Fibroblast of peridontal ligament (primary cell): ENCODE measurements at regions not wholly inside any gene's neighbourhood (a gene's known extent, or its start where the extent isn't known, plus 50 kb on each side); places are given as distances from the start of the nearest gene placed in this dataset.

ENCODE experiments used
- DNase-seq: peaks from one replicate; pipeline ENCODE4 v3.0.0-alpha.2; 2010; ENCODE audit errors: extremely low read depth

DNA sequence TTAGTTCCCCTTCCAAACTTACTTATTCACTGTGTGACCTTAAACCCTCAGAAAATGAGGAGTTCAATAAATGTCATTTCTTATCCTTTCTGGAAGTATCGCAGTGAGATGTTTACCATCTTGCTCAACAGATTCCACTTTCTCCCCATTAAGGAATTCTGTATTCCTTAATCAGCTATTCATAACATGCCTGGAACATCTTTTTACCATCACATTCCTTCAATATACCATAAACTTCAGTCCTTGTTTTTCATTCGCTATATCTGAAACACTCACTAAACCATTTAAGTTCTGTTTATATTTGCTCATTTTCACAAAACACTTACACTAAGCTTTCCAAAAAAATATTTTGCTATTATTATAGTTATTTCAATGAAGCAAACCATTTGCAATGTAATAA, 1158.6 kb downstream of the CDH12 start:
- DNase-seq: no peak

DNA sequence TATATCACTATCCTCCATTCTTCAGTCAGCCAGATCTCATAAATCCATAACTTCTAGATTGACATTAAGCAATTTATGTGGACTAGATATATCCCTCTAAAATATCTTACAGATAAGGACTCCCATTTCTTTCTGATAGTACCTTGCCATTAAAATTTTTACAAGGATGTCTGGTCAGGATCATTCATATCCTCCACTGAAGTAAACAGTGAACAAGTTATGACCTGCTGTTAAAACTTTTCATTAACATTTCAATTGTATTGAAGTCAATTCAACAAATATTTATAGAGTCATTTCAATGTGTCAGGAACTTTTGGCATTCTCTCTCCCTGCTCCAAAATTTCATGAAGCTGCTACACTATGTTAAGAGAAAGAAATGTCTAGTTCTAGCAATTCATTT, 1159.6 kb downstream of the CDH12 start:
- no peak for DNase-seq

DNA sequence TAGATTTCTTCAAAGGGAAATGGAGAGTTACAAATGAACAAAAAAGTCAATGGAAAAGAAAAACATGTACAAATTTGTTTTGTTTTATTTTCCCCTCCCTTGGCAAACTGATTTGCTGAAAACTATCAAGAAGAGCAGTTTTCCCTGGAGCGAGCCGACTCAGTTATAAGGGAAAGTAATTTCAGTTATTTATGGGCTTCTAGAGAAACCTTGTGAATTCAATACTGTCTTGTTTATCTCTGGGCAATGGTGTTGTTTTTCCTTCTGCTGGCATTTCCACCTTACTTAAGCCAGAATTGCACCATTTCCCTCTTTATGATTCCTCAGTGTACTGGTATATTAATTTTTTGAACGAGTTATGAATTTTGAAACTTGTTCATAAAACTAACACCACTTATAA, 1163.6 kb downstream of the CDH12 start:
- no peak for DNase-seq

DNA sequence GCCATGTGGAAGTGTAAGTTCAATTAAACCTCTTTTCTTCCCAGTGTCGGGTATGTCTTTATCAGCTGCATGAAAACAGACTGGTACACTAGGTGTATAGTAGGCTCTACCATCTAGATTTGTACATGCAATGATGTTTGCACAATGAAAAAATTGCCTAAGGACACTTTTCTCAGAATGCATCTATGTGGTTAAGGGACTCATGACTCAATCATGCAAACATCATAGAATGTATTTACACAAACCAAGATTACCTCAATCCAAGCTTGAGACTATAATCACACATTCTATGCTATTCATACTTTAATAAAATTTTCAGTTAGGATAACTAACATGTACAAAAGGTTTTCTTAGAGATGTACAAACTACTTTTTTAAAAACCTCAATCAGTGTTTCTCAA, 1164.5 kb downstream of the CDH12 start:
- no peak for DNase-seq

DNA sequence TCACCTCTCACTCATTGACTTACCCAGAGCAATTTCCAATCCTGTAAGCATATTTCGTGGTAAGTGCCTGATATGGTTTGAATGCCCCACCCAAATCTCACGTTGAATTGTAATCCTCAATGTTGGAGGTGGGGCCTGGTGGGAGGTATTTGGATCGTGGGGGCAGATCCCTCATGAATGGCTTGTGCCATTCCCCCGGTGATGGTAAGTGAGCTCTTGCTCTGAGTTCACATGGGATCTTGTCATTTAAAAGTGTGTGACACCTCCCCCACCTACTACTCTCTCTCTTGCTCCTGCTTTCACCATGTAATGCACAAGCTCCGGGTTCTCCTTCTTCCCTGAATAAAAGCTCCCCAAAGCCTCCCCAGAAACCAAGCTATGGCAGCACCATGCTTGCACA, 1165.5 kb downstream of the CDH12 start:
- DNase-seq: no peak

DNA sequence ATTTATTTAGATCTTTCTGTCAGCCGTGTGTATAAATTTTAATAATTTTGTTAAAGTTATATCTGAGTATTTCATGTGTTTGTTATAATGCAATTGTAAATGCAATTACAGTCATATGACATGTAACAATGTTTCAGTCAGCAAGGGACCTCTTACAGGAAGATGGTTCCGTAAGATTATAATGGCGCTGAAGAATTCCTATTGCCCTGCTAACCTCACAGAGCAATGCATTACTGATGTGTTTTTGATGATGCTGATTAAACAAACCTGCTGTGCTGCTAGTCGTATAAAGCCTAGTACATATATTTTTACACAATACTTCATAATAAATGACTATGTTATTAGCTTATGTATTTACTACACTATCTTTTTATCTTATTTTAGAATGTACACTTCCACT, 1166.4 kb downstream of the CDH12 start:
- no peak for DNase-seq

DNA sequence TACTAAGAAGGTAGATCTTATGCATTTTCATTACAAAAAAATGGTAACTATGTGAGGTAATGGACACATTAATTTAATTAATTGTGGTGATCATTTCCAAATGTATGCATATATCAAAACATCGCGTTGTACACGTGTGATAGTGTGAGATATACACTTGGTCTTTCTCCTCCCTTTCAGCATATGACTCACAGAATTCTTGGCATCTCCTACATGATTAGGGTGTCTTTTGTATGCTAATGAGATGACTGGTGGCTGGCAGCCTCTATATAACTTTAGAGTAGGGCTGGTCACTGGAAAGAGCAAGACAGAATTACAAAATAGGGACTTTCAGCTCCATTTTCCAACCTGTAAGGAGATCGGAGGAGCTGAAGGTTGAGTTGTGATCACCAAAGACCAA, 1167.6 kb downstream of the CDH12 start:
- DNase-seq: no peak

DNA sequence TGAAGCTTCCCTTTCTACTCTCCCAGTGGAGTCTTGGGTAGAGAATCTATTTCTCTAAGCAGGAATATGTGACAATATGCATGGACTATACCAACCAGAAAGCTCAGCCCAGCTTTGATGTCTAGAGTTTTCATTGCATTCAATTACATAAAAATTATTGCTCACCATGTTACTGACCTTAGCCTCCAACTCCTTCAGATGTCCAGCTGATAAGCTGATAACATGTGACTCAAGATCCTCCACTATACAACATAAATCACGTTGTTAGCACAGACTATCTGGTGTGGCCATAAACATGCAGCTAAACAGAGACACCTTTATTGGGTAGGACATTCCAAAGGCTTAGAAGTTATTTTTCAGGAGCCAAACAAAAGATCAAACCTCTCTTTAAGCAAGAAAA, 1168.2 kb downstream of the CDH12 start:
- no peak for DNase-seq

DNA sequence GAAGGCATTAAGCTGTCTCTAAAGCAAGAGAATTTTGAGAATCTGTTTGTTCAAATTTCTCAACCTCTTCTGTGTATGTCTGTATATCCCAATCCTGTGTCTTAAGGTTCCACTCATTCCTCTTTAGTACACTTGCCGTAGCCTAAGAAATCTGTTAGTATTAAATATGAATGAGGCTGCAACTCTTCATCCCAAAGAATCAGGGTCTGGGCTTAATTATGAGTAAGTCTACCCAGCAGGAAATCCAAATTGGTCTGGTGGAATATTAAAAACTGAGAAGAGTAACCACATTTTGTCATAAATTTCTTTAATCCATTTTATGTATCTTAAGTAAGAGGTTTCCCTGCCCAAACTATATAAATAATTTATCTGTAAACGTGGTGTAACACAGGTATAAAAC, 1171.2 kb downstream of the CDH12 start:
- DNase-seq: no peak

DNA sequence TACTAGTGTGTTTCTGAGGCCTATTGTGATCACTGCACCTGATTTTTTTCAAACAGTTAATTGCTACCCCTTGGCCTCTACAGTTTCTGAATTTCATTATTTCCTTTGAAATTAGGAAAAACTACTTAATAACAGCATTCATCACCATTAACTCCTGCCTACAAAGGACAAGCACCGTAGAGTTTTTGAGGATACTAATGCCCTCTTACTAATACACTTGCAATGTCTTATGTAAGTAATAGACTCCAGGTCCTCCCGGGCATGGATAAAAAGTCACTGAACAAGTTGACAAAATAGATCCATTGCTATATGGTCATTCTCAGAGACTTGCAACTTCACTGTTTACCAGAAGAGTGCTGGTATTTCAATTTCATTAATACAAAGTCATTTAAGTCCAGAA, 1172.5 kb downstream of the CDH12 start:
- no peak for DNase-seq

DNA sequence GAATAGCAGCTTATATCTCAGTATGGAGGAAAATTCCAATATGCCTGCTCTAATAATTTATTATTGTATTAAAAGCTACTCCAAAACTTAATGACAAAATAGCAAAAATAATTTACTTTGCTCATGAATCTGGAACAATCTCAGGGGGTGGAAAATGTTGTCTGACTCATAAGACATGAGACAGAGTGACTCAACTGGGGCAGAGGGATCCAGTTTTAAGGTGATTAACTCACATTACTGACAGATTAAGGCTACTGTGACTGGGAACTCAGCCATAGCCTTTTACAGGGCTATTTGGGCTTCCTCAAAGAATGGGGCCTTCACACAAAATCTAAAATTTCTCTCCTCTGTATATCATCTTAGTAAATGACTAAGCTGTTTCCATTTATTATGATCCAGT, 1172.9 kb downstream of the CDH12 start:
- peak; percentile 44 for DNase-seq

DNA sequence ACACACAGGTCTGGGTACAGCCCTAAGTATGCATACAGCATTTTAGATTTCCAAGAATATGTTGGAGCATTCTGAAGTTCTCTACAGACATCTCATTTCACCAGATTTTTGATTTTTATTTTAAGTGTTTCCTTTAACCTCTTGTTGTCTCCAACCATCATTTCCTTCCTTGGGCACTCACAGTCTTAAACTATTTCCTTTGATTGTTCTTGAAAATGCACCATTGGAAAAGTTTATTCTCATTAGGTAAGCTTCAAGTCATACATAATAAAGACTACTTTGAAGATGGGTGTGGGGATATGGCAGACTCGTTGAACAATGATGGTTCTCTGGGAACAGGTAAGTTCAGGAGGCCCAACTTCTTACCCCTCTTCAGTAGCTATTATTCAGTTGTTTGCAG, 1174.6 kb downstream of the CDH12 start:
- DNase-seq: no peak

DNA sequence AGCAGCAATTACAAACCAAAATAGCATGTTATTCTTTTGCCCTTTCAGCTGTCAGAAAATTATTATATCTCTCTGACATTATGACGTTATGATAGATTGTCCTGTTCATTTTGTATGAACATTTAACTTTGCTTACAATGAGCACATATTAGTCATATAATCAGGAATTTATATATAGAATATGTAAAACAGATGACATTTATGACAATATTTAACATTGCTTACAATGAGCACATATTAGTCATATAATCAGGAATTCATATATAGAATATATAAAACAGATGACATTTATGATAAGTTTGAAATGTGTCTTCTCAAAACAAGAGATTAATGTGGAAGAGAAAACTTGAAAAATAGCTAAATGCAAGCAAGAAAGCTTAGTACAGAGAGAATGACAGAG, 1180.2 kb downstream of the CDH12 start:
- no peak for DNase-seq

DNA sequence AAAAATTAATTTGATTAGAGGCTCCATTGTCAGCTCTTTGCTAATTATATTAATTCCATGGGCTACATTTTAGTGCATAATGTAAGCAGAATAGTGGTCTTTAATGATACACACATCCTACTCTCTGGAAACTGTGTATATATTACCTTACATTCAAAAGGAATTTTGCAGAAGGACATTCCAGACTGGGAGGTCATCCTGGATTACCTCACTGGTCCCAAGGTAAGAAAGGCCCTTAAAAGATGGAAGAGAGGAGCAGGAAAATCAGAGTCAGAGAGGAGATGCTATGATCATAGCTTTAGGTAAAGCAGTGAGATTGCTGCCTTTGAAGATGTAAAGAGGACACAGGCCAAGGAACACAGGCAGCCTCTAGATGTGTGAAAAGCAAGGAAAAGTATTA, 1180.8 kb downstream of the CDH12 start:
- no peak for DNase-seq

DNA sequence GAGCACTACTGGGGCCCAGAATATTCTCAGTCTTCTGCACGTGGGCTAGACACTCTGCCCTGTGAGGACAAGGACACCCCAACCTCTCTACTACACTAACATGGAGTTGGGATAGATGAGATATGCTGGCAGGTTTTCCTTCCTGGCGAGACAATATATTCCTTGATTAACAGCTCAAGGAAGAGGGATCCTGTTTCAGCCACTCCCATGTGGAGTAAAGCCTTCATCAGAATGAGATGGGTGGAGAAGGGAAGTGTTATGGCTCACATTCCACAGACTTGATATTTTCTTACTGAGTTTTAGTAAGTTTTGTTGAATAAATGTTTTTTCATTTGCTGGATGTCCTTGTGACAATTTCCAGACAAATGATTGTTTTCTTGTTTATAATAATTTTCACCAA, 1187.6 kb downstream of the CDH12 start:
- DNase-seq: no peak

DNA sequence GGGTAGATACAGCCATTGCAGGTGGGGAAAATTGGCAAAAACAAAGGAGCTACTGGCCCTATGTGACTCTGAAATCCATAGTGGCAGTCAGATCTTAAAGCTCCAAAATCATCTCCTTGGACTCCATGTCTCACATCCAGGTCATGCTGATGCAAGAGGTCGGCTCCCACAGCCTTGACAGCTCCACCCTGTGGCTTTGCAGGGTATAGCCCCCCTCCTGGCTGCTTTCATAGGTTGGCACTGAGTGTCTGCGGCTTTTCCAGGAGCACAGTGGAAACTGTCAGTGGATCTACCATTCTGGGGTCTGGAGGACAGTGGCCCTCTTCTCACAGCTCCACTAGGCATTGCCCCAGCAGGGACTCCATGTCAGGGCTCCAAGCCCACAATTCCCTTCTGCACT, 1190.1 kb downstream of the CDH12 start:
- DNase-seq: no peak

DNA sequence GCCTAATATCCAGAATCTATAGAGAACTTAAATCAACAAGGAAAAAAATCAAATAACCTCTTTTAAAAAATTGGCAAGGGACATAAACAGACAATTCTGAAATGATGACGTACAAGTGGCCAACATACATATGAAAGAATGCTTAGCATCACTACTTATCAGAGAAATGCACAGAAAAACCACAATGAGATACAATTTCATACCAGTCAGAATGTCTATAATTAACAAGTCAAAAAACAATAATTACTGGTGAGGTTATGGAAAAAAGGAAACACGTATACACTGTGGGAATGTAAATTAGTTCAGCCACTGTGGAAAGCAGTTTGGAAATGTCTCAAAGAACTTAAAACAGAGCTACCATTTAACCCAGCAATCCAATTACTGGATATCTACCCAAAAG, 1192.0 kb downstream of the CDH12 start:
- no peak for DNase-seq

DNA sequence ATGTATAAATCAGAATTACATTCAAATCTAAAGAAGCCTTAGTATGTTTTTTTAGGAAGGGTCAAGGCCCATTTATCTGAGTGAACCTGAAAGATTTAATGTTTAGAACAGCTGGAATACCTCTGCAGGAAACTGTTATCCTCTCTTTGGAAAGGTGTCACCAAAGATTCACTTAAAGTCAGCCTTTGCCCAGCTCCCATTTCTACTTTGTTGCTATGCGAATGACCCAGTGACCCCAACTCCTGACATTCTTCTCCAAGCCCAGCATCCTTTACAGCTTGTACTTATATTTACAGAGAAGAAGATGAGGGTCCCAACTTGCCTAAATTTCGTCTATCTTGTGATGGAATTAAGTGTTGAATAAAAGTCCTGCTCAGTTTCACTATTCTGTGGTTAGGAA, 1198.6 kb downstream of the CDH12 start:
- DNase-seq: no peak

DNA sequence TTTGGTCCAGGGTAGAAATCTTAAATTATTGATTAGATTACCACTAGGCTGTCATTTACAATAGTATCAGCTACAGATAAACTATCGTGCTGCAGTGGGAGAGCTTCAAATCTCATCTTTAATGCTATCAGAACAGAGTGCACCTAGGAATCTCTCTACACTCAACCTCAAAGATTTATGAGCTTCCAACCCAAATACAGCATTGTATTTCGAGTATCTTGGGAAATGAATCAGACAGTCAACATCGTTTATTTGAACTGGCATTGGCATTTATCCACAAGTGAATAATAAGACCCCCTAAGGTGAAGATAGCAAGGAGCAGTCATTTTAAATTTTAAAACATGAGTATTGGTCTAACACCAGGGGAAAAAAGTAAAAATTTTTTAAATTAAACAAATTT, 1203.2 kb downstream of the CDH12 start:
- DNase-seq: no peak

DNA sequence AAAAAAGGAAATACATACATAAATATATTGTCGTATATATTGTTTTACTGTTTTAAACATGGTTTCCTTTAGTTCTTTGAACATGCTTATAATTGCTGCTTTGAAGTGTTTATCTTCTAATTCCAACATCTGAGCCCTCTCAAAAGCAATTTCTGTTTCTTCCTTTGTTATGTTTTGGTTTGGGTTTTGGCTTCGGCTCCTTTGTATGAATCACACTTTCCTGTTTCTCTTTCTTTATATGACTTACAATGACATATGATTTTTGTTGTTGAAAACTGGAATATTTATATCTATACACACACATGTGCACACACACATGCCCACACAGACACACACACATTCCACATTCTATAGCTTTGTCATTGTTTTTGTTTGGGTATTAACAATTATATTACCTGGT, 1206.7 kb downstream of the CDH12 start:
- no peak for DNase-seq

DNA sequence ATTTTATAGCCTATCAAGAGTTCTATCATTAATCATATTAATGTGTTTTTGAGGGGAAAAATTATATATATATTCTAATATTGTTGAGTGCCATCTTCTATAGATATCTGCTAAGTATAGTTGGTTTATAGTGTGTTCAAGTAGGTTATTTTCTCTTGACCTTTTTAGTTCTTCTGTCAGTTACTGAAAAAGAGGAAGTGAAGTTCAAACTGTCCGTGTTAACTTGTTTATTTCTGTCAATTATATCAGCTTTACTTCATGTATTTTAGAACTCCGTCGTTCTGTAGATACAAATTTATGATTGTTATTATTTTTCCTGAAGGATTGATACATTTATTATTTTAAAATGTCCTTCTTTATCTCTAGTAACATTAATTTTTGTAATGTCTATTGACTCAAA, 1209.1 kb downstream of the CDH12 start:
- no peak for DNase-seq

DNA sequence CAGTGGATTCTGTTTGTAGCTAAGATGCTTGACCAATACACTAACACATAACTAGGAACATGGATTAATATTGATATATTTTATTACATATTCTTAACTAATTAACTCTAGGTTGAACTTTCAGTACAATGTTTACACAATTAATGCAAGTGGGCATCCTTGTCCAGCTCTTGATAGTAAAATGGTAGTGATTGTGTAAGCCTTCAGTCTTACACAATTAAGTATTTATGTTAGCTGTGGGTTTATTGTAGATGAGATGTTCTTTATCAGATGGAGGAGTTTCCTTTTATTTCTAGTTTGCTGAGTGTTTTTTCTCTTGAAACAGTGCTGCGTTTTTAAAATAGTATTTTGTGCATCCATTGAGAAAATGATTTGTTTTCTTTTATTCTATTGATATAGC, 1210.8 kb downstream of the CDH12 start:
- no peak for DNase-seq

DNA sequence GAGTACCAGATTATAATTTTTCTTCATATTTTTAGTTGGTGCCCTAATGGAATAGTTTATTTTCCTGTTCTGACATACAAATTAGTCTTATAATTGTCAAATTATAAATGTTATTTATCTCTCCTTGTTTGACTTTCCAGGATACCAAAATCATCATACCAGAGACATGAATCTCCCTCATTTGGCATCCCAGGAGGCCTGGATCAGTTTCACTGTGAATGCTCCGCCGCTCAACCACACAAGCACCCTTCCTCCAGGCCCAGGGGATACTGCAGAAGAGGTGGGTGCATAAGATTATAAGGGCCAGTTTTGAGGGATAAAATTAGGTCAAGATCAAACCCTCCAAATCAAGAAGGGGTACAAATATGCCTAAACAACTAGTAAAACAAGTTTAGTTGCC, 1229.3 kb downstream of the CDH12 start:
- DNase-seq: no peak

DNA sequence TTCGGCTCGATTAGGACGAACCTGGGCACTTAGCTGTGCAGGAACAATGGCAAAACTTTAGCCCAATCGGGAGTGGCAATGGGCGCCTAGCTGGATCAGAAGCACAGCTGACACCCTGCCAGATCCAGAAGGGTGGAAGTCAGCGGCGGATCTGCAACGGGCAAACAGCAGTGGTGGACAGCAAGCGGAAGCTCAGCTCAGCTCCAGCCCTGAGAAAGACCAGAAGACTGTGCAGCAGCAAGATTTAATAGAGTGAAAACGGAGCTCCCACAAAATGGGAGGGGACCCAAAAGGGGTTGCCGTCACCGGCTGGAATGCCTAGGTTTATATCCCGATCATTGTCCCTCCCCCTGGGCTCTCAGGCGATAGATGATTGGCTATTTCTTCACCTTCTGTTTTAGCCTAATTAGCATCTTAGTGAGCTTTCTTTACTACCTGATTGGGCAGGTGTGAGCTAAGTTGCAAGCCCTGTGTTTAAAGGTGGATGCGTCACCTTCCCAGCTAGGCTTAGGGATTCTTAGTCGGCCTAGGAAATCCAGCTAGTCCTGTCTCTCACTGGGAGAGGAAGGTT, 1237.9 kb downstream of the CDH12 start:
- no peak for DNase-seq

DNA sequence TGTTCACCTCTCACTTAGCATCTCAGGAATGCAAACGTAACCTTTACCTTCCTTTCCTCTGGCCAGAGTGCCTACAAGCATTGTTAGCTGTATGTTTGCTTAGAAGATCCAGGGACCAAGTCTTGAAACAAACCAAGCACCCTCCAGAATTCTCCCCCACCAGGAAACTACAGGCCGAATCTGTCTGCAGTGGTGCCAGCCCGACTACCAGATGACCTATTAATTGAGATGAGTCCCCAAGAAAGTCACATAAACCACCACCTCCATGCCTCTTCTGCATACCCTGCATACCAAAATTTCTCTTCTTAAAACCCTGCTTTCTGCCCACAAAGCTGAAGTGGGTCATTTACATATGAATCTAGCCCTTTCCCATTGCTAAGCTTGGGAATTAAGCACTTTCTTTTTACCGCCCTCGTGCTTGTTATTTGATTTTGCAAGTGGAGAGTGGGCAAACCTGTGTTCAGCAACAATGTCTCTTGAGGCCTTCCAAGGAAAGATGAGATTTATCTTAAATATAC, 1239.1 kb downstream of the CDH12 start:
- DNase-seq: no peak
